Cardiac septum (tissue), 1 donor: ENCODE measurements at regions not wholly inside any gene's neighbourhood (a gene's known extent, or its start where the extent isn't known, plus 50 kb on each side); places are given as distances from the start of the nearest gene placed in this dataset.

Experiments
- DNase-seq: peaks from one replicate; pipeline ENCODE4 v3.0.0-alpha.2; 2020; ENCODE audit warnings: low spot score
- intact Hi-C: fragments of 100-400 bp; cut with DNase I; formaldehyde crosslinking; loops from one replicate; pipeline ENCODE4 v1.14.0; 2022
- donor health status: DM: no; HTN: no; CAD: no.

- no peak for DNase-seq
- intact Hi-C loops: no loop called here
Measured at GRCh38 chr3:28637742-28638141, 289.1 kb upstream of the AZI2 start.

- intact Hi-C loops: no loop called here
- no peak for DNase-seq
Measured at GRCh38 chr3:28645149-28645548, 296.5 kb upstream of the AZI2 start.

- intact Hi-C loops: no loop called here
- no peak for DNase-seq
Measured at GRCh38 chr3:28646435-28646834, 297.8 kb upstream of the AZI2 start.

GRCh38 chr3:28649266-28649665, 300.6 kb upstream of the AZI2 start:
- no peak for DNase-seq
- intact Hi-C loops: no loop called here

- intact Hi-C loops: no loop called here
- DNase-seq: no peak
Measured at GRCh38 chr3:28651159-28651558, 302.5 kb upstream of the AZI2 start.

- intact Hi-C loops: no loop called here
- no peak for DNase-seq
Measured at GRCh38 chr3:28664123-28664522, 315.5 kb upstream of the AZI2 start.

- no peak for DNase-seq
- intact Hi-C loops: no loop called here
Measured at GRCh38 chr3:28667646-28668621, 319.3 kb upstream of the AZI2 start.

GRCh38 chr3:28669870-28670269, 321.2 kb upstream of the AZI2 start:
- no peak for DNase-seq
- intact Hi-C loops: loop anchor here (5.0 kb wide), 1 partner anchor 57 kb away; no protein-coding TSS in a partner anchor

- intact Hi-C loops: loop anchor here (5.0 kb wide), 1 partner anchor 55 kb away; no protein-coding TSS in a partner anchor
- no peak for DNase-seq
Measured at GRCh38 chr3:28672406-28672805, 323.8 kb upstream of the AZI2 start.

GRCh38 chr3:28673446-28673845, 324.8 kb upstream of the AZI2 start:
- no peak for DNase-seq
- intact Hi-C loops: loop anchor here (5.0 kb wide), 1 partner anchor 54 kb away; no protein-coding TSS in a partner anchor

GRCh38 chr3:28674212-28674611, 325.6 kb upstream of the AZI2 start:
- intact Hi-C loops: loop anchor here (5.0 kb wide), 1 partner anchor 53 kb away; no protein-coding TSS in a partner anchor
- DNase-seq: no peak

- intact Hi-C loops: no loop called here
- DNase-seq: no peak
Measured at GRCh38 chr3:28677581-28677980, 329.0 kb upstream of the AZI2 start.

GRCh38 chr3:28678086-28678485, 329.5 kb upstream of the AZI2 start:
- DNase-seq: no peak
- intact Hi-C loops: no loop called here

- intact Hi-C loops: no loop called here
Measured at GRCh38 chr3:28680050-28680449, 331.4 kb upstream of the AZI2 start.

GRCh38 chr3:28682121-28682520, 333.5 kb upstream of the AZI2 start:
- DNase-seq: no peak
- intact Hi-C loops: no loop called here

More at GRCh38 chr3:28680050-28680449, 331.4 kb upstream of the AZI2 start:
- DNase-seq: no peak

- intact Hi-C loops: no loop called here
- no peak for DNase-seq
Measured at GRCh38 chr3:28690176-28690575, 341.6 kb upstream of the AZI2 start.

GRCh38 chr3:28698706-28699105, 350.1 kb upstream of the AZI2 start:
- no peak for DNase-seq
- intact Hi-C loops: no loop called here

- intact Hi-C loops: no loop called here
- DNase-seq: no peak
Measured at GRCh38 chr3:28699283-28699682, 350.7 kb upstream of the AZI2 start.

GRCh38 chr3:28700728-28701127, 352.1 kb upstream of the AZI2 start:
- intact Hi-C loops: no loop called here

GRCh38 chr3:28703843-28704242, 355.2 kb upstream of the AZI2 start:
- DNase-seq: no peak
- intact Hi-C loops: no loop called here

More at GRCh38 chr3:28700728-28701127, 352.1 kb upstream of the AZI2 start:
- no peak for DNase-seq

- intact Hi-C loops: no loop called here
Measured at GRCh38 chr3:28711293-28711692, 362.7 kb upstream of the AZI2 start.

More at GRCh38 chr3:28711293-28711692, 362.7 kb upstream of the AZI2 start:
- no peak for DNase-seq
